Epithelial cell of esophagus (primary cell): ENCODE measurements at regions not wholly inside any gene's neighbourhood (a gene's known extent, or its start where the extent isn't known, plus 50 kb on each side); places are given as distances from the start of the nearest gene placed in this dataset.
"Not testable (repeated sequence)": the region's sequence is repeated elsewhere in the genome, so short reads cannot be mapped to it uniquely, and the experiment has no call there.

Experiments
- DNase-seq: peaks from one replicate; pipeline ENCODE4 v3.0.0; 2010; ENCODE audit warnings: low read depth
- H3K4me3 ChIP-seq: 2 replicates; pipeline ENCODE4 v1.5.1; 2011; ENCODE audit warnings: mild to moderate bottlenecking, low read length, control low read depth
- CTCF ChIP-seq: IDR thresholded peaks from 2 replicates; pipeline ENCODE4 v1.5.1; 2011; ENCODE audit warnings: low read depth, mild to moderate bottlenecking, low read length, control low read depth, inconsistent platforms; ENCODE audit not compliant: insufficient read depth; ENCODE audit errors: missing control alignments

- no peak overlapping the region for H3K4me3 ChIP-seq
- no peak for DNase-seq
- no peak for TF ChIP-seq CTCF
These were observed 226.4 kb downstream of the FAM181B start for GRCh38 chr11:82507288-82507687.

GRCh38 chr11:82505379-82505778, 228.3 kb downstream of the FAM181B start:
- H3K4me3 ChIP-seq, result no peak overlapping the region
- DNase-seq, result no peak
- TF ChIP-seq CTCF, result no peak

DNA sequence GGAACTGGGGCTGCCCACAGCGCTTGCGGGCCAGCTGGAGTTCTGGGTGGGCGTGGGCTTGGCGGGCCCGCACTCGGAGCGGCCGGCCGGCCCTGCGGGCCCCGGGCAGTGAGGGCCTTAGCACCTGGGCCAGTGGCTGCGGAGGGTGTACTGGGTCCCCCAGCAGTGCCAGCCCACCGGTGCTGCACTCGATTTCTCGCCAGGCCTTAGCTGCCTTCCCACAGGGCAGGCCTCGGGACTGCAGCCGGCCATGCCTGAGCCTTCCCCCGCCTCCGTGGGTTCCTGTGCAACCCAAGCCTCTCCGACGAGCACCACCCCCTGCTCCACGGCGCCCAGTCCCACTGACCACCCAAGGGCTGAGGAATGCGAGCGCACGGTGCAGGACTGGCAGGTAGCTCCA, 232.5 kb downstream of the FAM181B start:
- not testable (repeated sequence) for H3K4me3 ChIP-seq, DNase-seq

GRCh38 chr11:82494988-82495432, 238.7 kb downstream of the FAM181B start:
- peak; percentile 67 for DNase-seq
- H3K4me3 ChIP-seq, result no peak overlapping the region
- TF ChIP-seq CTCF, result peak; percentile 62

DNA sequence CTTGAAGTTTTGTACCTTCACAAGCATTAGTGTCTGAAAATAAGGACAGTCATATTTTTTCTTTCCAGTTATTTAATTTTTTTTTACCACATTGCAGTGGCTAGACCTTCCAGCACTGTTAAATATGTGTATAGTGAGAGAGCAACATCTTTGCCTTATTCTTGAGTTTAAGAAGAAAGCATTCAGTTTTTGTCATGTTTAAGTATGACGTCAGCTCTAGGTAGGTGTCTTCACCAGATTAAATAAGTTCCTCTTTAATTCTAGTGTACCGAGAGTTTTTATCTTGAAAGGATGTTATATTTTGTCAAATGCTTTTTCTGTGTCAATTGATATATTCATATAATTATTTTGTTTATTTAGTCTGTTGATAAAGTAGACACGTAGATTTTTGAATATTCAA, 258.8 kb downstream of the FAM181B start:
- no peak for DNase-seq
- H3K4me3 ChIP-seq, result no peak overlapping the region
- TF ChIP-seq CTCF, result no peak

GRCh38 chr11:82465481-82465880, 268.2 kb downstream of the FAM181B start:
- TF ChIP-seq CTCF, result no peak
- DNase-seq, result peak; percentile 16

DNA sequence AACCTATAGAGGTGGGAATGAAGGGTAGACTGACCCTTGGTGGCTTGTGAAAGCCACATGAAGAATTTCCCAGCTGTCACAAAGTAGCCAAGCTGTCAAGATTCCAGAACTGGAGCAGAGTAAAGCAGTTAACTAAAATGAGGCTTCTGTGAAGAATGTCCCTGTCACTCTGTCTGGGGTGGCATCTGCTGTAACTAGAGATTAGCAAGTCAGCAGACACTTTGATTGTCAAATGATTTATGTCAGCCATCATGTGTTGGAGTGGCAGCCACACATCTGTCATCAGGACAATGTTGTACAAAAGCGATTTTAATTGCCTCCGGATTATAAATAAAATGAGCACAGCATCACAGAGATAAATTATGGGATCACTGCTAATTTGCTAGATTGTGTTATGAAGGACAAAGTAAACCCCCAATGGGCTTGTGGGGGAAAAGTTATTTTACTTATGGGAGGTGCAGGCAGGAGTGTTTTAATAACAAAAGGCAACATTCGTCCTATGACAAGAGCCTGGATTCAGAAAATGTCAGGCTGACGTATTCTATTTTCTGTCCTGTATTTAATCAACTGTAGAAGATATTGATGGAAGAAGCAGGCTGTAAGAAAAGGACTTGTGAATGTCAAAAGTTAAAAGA, 270.9 kb downstream of the FAM181B start:
- no peak overlapping the region for H3K4me3 ChIP-seq
- TF ChIP-seq CTCF, result no peak
- DNase-seq, result no peak

More at GRCh38 chr11:82465481-82465880, 268.2 kb downstream of the FAM181B start:
- no peak overlapping the region for H3K4me3 ChIP-seq
